ENCODE measurements at regions not wholly inside any gene's neighbourhood (a gene's known extent, or its start where the extent isn't known, plus 50 kb on each side); places are given as distances from the start of the nearest gene placed in this dataset.

GRCh38 chr15:70361106-70361505, 263.4 kb upstream of the TLE3 start:
- DNase-seq = no peak

- no peak for DNase-seq
Observed at GRCh38 chr15:70358871-70359647, 261.3 kb upstream of the TLE3 start.

- DNase-seq = no peak
Observed at GRCh38 chr15:70358011-70358819, 260.5 kb upstream of the TLE3 start.

GRCh38 chr15:70357453-70357852, 259.7 kb upstream of the TLE3 start:
- peak; percentile 15 for DNase-seq

- peak; percentile 19 for DNase-seq
Observed at GRCh38 chr15:70356919-70357318, 259.2 kb upstream of the TLE3 start.

- peak; percentile 17 for DNase-seq
Observed at GRCh38 chr15:70356062-70356860, 258.5 kb upstream of the TLE3 start.

- DNase-seq = no peak
Observed at GRCh38 chr15:70355275-70355795, 257.6 kb upstream of the TLE3 start.

GRCh38 chr15:70354346-70354905, 256.7 kb upstream of the TLE3 start:
- DNase-seq = peak; percentile 26

GRCh38 chr15:70353606-70354345, 256.1 kb upstream of the TLE3 start:
- DNase-seq = peak; percentile 46

- DNase-seq = no peak
Observed at GRCh38 chr15:70351941-70352774, 254.4 kb upstream of the TLE3 start.

GRCh38 chr15:70351391-70351790, 253.7 kb upstream of the TLE3 start:
- DNase-seq = no peak

- peak; percentile 49 for DNase-seq
Observed at GRCh38 chr15:70348581-70349344, 251.0 kb upstream of the TLE3 start.

- peak; percentile 16 for DNase-seq
Observed at GRCh38 chr15:70348226-70348543, 250.5 kb upstream of the TLE3 start.

GRCh38 chr15:70347321-70348225, 249.9 kb upstream of the TLE3 start:
- no peak for DNase-seq

GRCh38 chr15:70345251-70346019, 247.7 kb upstream of the TLE3 start:
- no peak for DNase-seq

- DNase-seq = no peak
Observed at GRCh38 chr15:70344666-70345065, 246.9 kb upstream of the TLE3 start.

- DNase-seq = no peak
Observed at GRCh38 chr15:70343961-70344621, 246.4 kb upstream of the TLE3 start.

Data from femur (tissue), 1 donor.